ENCODE measurements at regions not wholly inside any gene's neighbourhood (a gene's known extent, or its start where the extent isn't known, plus 50 kb on each side); places are given as distances from the start of the nearest gene placed in this dataset.

DNA sequence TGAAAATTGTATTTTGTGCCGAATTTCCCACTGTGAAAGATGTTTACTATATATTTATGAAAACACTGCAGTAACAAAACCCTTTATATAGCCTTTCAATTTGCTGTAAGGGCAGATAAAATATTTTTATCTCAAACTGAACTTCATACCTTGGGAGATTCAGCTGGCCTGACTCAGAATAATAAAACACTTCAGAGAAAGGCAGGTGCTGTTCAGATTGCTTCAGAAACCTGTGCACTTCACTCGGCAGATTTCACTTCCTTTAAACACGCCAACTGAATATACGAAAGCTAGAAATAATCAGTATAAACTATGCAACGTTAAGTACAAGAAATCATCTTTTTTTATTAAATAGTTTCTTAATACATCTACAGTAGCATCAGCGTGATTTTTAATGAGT lies 839.1 kb upstream of the RBFOX1 start:
- TF ChIP-seq, protein P1, sequence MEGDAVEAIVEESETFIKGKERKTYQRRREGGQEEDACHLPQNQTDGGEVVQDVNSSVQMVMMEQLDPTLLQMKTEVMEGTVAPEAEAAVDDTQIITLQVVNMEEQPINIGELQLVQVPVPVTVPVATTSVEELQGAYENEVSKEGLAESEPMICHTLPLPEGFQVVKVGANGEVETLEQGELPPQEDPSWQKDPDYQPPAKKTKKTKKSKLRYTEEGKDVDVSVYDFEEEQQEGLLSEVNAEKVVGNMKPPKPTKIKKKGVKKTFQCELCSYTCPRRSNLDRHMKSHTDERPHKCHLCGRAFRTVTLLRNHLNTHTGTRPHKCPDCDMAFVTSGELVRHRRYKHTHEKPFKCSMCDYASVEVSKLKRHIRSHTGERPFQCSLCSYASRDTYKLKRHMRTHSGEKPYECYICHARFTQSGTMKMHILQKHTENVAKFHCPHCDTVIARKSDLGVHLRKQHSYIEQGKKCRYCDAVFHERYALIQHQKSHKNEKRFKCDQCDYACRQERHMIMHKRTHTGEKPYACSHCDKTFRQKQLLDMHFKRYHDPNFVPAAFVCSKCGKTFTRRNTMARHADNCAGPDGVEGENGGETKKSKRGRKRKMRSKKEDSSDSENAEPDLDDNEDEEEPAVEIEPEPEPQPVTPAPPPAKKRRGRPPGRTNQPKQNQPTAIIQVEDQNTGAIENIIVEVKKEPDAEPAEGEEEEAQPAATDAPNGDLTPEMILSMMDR (IDR thresholded peaks at IDR 0.05; ENCODE audit: insufficient read depth, low read length, poor library complexity, severe bottlenecking): no peak
- no peak for TF ChIP-seq EZH2phosphoT487 (conservative IDR thresholded peaks at IDR 0.05; ENCODE audit: low read length)
- Histone ChIP-seq H3F3A (ENCODE audit: insufficient read depth) (no peaks in the 10 kb centered on the region), H3K27ac (ENCODE audit: low read depth, low read length) (no peak overlapping the region), H3K9me2 (replicated peaks; ENCODE audit: insufficient read depth, low read length) (no peaks in the 10 kb centered on the region), H3K36me3 (ENCODE audit: low read length) (no peaks in the 10 kb centered on the region), H2AFZ (ENCODE audit: low read depth, low read length, severe bottlenecking) (no peak overlapping the region), H3K9ac (ENCODE audit: low read length) (no peak overlapping the region), H3K9me3 (ENCODE audit: insufficient read depth, low read length) (no peaks in the 10 kb centered on the region), H3K4me2 (ENCODE audit: low read depth, low read length, poor library complexity, severe bottlenecking) (no peak overlapping the region), H3K79me2 (ENCODE audit: insufficient read depth, low read length) (no peaks in the 10 kb centered on the region), H3K27me3 (ENCODE audit: low read length) (no peaks in the 10 kb centered on the region), H3K4me3 (ENCODE audit: insufficient read depth, low read length, poor library complexity, severe bottlenecking) (no peak overlapping the region), H4K20me1 (ENCODE audit: low read depth, low read length) (no peaks in the 10 kb centered on the region)

DNA sequence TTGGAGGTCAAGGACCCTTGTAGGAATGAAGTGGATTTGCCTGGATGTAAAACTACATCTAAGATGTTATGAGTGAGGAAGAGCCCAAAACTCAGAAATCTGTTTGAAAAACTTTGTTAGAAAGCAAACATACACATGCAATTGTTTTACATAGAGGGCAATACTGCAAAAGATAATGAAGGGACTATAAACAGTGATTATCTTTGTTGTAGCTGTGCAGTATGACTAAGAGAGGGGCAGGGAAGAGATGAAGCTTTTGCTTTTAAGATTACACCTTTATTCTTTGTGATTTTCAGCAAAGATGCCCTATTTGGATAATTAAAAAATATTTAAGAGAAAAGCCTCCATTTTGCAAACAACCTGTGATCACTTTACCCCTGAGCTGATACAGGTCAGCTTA lies 839.9 kb upstream of the RBFOX1 start:
- Histone ChIP-seq H3K4me3 (ENCODE audit: insufficient read depth, low read length, poor library complexity, severe bottlenecking) (no peak overlapping the region), H3K9me2 (replicated peaks; ENCODE audit: insufficient read depth, low read length) (no peaks in the 10 kb centered on the region), H3K36me3 (ENCODE audit: low read length) (no peaks in the 10 kb centered on the region), H3K27ac (ENCODE audit: low read depth, low read length) (no peak overlapping the region), H2AFZ (ENCODE audit: low read depth, low read length, severe bottlenecking) (no peak overlapping the region), H3K79me2 (ENCODE audit: insufficient read depth, low read length) (no peaks in the 10 kb centered on the region), H4K20me1 (ENCODE audit: low read depth, low read length) (no peaks in the 10 kb centered on the region), H3K27me3 (ENCODE audit: low read length) (no peaks in the 10 kb centered on the region), H3K4me2 (ENCODE audit: low read depth, low read length, poor library complexity, severe bottlenecking) (no peak overlapping the region), H3F3A (ENCODE audit: insufficient read depth) (no peaks in the 10 kb centered on the region), H3K9ac (ENCODE audit: low read length) (no peak overlapping the region), H3K9me3 (ENCODE audit: insufficient read depth, low read length) (no peaks in the 10 kb centered on the region)
- TF ChIP-seq EZH2phosphoT487 (conservative IDR thresholded peaks at IDR 0.05; ENCODE audit: low read length): no peak
- TF ChIP-seq, protein P1 (IDR thresholded peaks at IDR 0.05; ENCODE audit: insufficient read depth, low read length, poor library complexity, severe bottlenecking): no peak

DNA sequence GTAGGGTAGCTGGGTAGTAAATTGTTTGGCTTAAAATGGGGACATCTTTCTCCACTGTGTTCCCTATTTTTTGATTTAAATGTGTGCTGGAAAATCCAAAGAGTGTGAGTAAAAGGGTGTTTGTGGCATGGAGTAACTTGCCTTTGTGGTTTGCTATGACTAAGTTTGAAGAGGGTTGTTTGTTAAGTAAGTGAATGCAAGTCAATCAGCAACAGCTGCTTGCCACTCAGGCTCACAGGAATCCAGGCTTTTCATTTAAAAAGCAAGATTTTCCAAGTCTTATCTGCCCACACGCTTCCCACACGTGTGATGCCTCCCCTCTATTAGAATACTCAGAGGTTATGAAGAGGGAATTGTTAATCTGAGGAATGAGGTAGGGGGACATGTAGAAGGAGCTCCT lies 847.7 kb upstream of the RBFOX1 start:
- no peak overlapping the region for H2AFZ ChIP-seq (ENCODE audit: low read depth, low read length, severe bottlenecking)
- no peaks in the 10 kb centered on the region for H4K20me1 ChIP-seq (ENCODE audit: low read depth, low read length)
- no peaks in the 10 kb centered on the region for H3F3A ChIP-seq (ENCODE audit: insufficient read depth)
- H3K9me3 ChIP-seq (ENCODE audit: insufficient read depth, low read length): no peaks in the 10 kb centered on the region
- no peak overlapping the region for H3K27ac ChIP-seq (ENCODE audit: low read depth, low read length)
- no peak overlapping the region for H3K4me2 ChIP-seq (ENCODE audit: low read depth, low read length, poor library complexity, severe bottlenecking)
- H3K9ac ChIP-seq (ENCODE audit: low read length): no peak overlapping the region
- TF ChIP-seq EZH2phosphoT487 (conservative IDR thresholded peaks at IDR 0.05; ENCODE audit: low read length): no peak
- TF ChIP-seq, protein P1 (IDR thresholded peaks at IDR 0.05; ENCODE audit: insufficient read depth, low read length, poor library complexity, severe bottlenecking): no peak
- H3K36me3 ChIP-seq (ENCODE audit: low read length): no peaks in the 10 kb centered on the region
- no peaks in the 10 kb centered on the region for H3K79me2 ChIP-seq (ENCODE audit: insufficient read depth, low read length)
- H3K9me2 ChIP-seq (replicated peaks; ENCODE audit: insufficient read depth, low read length): no peaks in the 10 kb centered on the region
- no peak overlapping the region for H3K4me3 ChIP-seq (ENCODE audit: insufficient read depth, low read length, poor library complexity, severe bottlenecking)
- H3K27me3 ChIP-seq (ENCODE audit: low read length): no peaks in the 10 kb centered on the region

All from SU-DHL-6 (cell line).